ENCODE measurements at regions not wholly inside any gene's neighbourhood (a gene's known extent, or its start where the extent isn't known, plus 50 kb on each side); places are given as distances from the start of the nearest gene placed in this dataset.

- intact Hi-C loops (cut with DNase I), result no loop called here
- Histone ChIP-seq H3K9ac (ENCODE audit: low read depth in 2 of 2, low read length in 2 of 2) (no peak overlapping the region), H3K4me3 (no peak overlapping the region), H3K36me3 (no peaks in the 10 kb centered on the region), H3K27me3 (peaks cover 7% of the 10 kb centered on the region), H3K4me1 (no peaks in the 10 kb centered on the region), H3K27ac (no peak overlapping the region), H3K9me3 (no peaks in the 10 kb centered on the region)
- TF ChIP-seq, protein P1, sequence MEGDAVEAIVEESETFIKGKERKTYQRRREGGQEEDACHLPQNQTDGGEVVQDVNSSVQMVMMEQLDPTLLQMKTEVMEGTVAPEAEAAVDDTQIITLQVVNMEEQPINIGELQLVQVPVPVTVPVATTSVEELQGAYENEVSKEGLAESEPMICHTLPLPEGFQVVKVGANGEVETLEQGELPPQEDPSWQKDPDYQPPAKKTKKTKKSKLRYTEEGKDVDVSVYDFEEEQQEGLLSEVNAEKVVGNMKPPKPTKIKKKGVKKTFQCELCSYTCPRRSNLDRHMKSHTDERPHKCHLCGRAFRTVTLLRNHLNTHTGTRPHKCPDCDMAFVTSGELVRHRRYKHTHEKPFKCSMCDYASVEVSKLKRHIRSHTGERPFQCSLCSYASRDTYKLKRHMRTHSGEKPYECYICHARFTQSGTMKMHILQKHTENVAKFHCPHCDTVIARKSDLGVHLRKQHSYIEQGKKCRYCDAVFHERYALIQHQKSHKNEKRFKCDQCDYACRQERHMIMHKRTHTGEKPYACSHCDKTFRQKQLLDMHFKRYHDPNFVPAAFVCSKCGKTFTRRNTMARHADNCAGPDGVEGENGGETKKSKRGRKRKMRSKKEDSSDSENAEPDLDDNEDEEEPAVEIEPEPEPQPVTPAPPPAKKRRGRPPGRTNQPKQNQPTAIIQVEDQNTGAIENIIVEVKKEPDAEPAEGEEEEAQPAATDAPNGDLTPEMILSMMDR (IDR thresholded peaks at IDR 0.05), result no peak
- DNase-seq, result no peak
Measured at GRCh38 chr7:155388561-155388960, 69.4 kb upstream of the EN2 start.

GRCh38 chr7:155391414-155391813 lies 66.5 kb upstream of the EN2 start:
- no peaks in the 10 kb centered on the region for H3K9me3 ChIP-seq
- TF ChIP-seq, protein P1 (IDR thresholded peaks at IDR 0.05), result no peak
- no peaks in the 10 kb centered on the region for H3K36me3 ChIP-seq
- no peaks in the 10 kb centered on the region for H3K27me3 ChIP-seq
- no peak overlapping the region for H3K27ac ChIP-seq
- H3K9ac ChIP-seq (ENCODE audit: low read depth in 2 of 2, low read length in 2 of 2), result no peak overlapping the region
- no peak for DNase-seq
- H3K4me1 ChIP-seq, result no peaks in the 10 kb centered on the region
- intact Hi-C loops (cut with DNase I), result no loop called here
- H3K4me3 ChIP-seq, result no peak overlapping the region

- Histone ChIP-seq H3K4me3 (no peak overlapping the region), H3K4me1 (no peaks in the 10 kb centered on the region), H3K36me3 (no peaks in the 10 kb centered on the region), H3K9ac (ENCODE audit: low read depth in 2 of 2, low read length in 2 of 2) (no peak overlapping the region), H3K27ac (no peak overlapping the region), H3K27me3 (no peaks in the 10 kb centered on the region), H3K9me3 (no peaks in the 10 kb centered on the region)
- no peak for DNase-seq
- TF ChIP-seq, protein P1 (IDR thresholded peaks at IDR 0.05), result no peak
- intact Hi-C loops (cut with DNase I), result no loop called here
Measured at GRCh38 chr7:155392726-155393570, 65.0 kb upstream of the EN2 start.

DNA sequence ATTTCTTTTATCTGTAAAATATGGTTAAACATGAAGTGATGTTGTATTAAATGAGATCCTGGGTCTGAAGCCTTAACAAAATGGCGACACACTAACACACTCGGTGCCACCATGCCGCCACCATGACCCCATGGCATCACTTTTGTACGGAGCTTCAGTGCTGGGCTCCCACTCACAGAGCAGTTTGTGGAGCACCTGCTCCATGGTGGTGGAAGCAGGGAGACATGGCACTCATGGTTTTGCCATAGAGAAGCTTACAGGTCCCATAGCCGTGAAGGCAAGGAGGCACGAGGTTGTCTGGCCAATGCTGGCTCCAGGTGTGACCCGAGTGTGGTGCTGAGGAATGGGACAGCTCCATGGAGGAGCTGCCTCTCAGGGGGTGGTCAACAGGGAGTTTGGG lies 63.5 kb upstream of the EN2 start:
- no peaks in the 10 kb centered on the region for H3K27me3 ChIP-seq
- H3K4me3 ChIP-seq, result no peak overlapping the region
- TF ChIP-seq, protein P1 (IDR thresholded peaks at IDR 0.05), result no peak
- DNase-seq, result no peak
- no peak overlapping the region for H3K27ac ChIP-seq
- no peaks in the 10 kb centered on the region for H3K4me1 ChIP-seq
- H3K36me3 ChIP-seq, result no peaks in the 10 kb centered on the region
- H3K9me3 ChIP-seq, result no peaks in the 10 kb centered on the region
- intact Hi-C loops (cut with DNase I), result no loop called here
- no peak overlapping the region for H3K9ac ChIP-seq (ENCODE audit: low read depth in 2 of 2, low read length in 2 of 2)

- Histone ChIP-seq H3K27ac (no peak overlapping the region), H3K9me3 (no peaks in the 10 kb centered on the region), H3K4me3 (no peak overlapping the region), H3K36me3 (no peaks in the 10 kb centered on the region), H3K9ac (ENCODE audit: low read depth in 2 of 2, low read length in 2 of 2) (no peak overlapping the region), H3K27me3 (no peaks in the 10 kb centered on the region), H3K4me1 (no peaks in the 10 kb centered on the region)
- intact Hi-C loops (cut with DNase I), result no loop called here
- DNase-seq, result no peak
- TF ChIP-seq, protein P1 (IDR thresholded peaks at IDR 0.05), result no peak
Measured at GRCh38 chr7:155395176-155395797, 62.6 kb upstream of the EN2 start.

Measured in colonic mucosa (tissue), 4 donors.